Gastrocnemius medialis (tissue), 4 donors: ENCODE measurements at regions not wholly inside any gene's neighbourhood (a gene's known extent, or its start where the extent isn't known, plus 50 kb on each side); places are given as distances from the start of the nearest gene placed in this dataset.

Experiments
- ATAC-seq, 2 donors: fragments of 150-250 bp; one replicate each; pipeline ENCODE4 v1.9.1; 2016
- DNase-seq, 2 donors: peaks; one replicate each; pipeline ENCODE4 v3.0.0-alpha.2; 2019
- H3K27ac ChIP-seq, 4 donors: fragments of 200-600 bp; sonication (generic); 1 replicate in 1 of 4; 2 replicates in 3 of 4; pipeline ENCODE4 v1.5.1; 2016 to 2018; ENCODE audit warnings: mild to moderate bottlenecking in 2 of 4, moderate library complexity in 1 of 4
- H3K27me3 ChIP-seq, 3 donors: fragments of 200-600 bp; sonication (generic) in 2 of 3; 1 replicate in 1 of 3; 2 replicates in 2 of 3; pipeline versions ENCODE4 v1.5.1 to v1.6.0; 2016 to 2019; ENCODE audit warnings: mild to moderate bottlenecking in 1 of 3, moderate library complexity in 1 of 3
- H3K36me3 ChIP-seq, 2 donors: fragments of 200-600 bp; sonication (generic) in 1 of 2; one replicate each; pipeline ENCODE4 v1.5.1; 2017 to 2018
- H3K4me1 ChIP-seq, 2 donors: fragments of 200-600 bp; sonication (generic) in 1 of 2; one replicate each; pipeline ENCODE4 v1.5.1; 2016 to 2017; ENCODE audit warnings: mild to moderate bottlenecking in 2 of 2
- H3K4me3 ChIP-seq, 4 donors: fragments of 200-600 bp; sonication (generic) in 3 of 4; 1 replicate in 1 of 4; 2 replicates in 3 of 4; pipeline ENCODE4 v1.5.1; 2016 to 2019; ENCODE audit warnings: mild to moderate bottlenecking in 2 of 4
- H3K9me3 ChIP-seq, 3 donors: fragments of 200-600 bp; sonication (generic) in 2 of 3; 1 replicate in 1 of 3; 2 replicates in 2 of 3; pipeline ENCODE4 v1.5.1; 2016 to 2019
- CTCF ChIP-seq, 5 experiments: fragments of 450-650 bp in 3 of 5; fragments of 200-600 bp in 2 of 5; sonication (generic) in 2 of 5; IDR thresholded peaks in 4 of 5; conservative IDR thresholded peaks in 1 of 5; 1 replicate in 4 of 5; 2 replicates in 1 of 5; pipeline ENCODE4 v1.5.1; 2016 to 2019; ENCODE audit warnings: antibody characterized with exemption in 5 of 5, mild to moderate bottlenecking in 3 of 5, moderate library complexity in 3 of 5
- POLR2A ChIP-seq, 2 donors: fragments of 450-650 bp; IDR thresholded peaks; one replicate each; pipeline ENCODE4 v1.6.1; 2017; ENCODE audit warnings: antibody characterized with exemption in 2 of 2, mild to moderate bottlenecking in 2 of 2, moderate library complexity in 2 of 2
- in situ Hi-C, 4 donors: fragments of 200-750 bp; cut with MboI; loops; one replicate each; pipeline versions ENCODE4 v1.15.0 to v1.8.0; 2017; ENCODE audit warnings: low sequenced_read_pairs in 4 of 4
- intact Hi-C: fragments of 100-400 bp; cut with DNase I; formaldehyde crosslinking; loops from one replicate; pipeline ENCODE4 v1.15.1; 2023; ENCODE audit warnings: low total_unique reads

DNA sequence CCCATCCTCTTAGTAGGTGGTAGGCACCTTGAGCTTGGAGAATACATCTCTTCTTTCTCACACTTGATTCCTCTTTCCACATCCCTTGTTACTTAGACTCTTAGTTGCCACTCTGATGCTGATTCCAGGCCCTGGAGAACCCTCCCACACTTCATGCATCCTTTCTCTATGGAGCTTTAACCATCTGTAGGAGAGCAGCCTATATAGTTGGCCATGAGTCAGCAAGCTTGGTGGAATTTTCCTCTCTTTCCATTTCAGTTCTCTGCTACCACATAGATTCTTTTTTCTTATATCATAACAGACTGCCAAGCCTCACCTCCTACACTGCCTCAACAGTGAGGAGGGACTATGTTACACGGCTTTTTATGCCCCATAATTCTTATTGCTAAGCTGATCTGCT lies 851.6 kb upstream of the CDH2 start:
- Histone ChIP-seq H3K9me3 (no peaks in the 10 kb centered on the region), H3K27ac (no peak overlapping the region), H3K4me3 (no peak overlapping the region), H3K27me3 (no peaks in the 10 kb centered on the region), H3K4me1 (no peaks in the 10 kb centered on the region), H3K36me3 (no peaks in the 10 kb centered on the region)
- ATAC-seq (no peak), DNase-seq (no peak)
- in situ Hi-C loops (no loop called here), intact Hi-C loops (no loop called here)
- TF ChIP-seq CTCF (IDR thresholded peaks at IDR 0.05 in 4 of 5, conservative IDR thresholded peaks at IDR 0.05 in 1 of 5) (no peak), POLR2A (IDR thresholded peaks at IDR 0.05) (no peak)

- intact Hi-C loops, result no loop called here
- ATAC-seq (no peak), DNase-seq (no peak)
- H3K9me3 ChIP-seq, result no peaks in the 10 kb centered on the region
- H3K27ac ChIP-seq, result no peak overlapping the region
- in situ Hi-C loops, result no loop called here
- no peak for TF ChIP-seq POLR2A (IDR thresholded peaks at IDR 0.05)
- no peak for TF ChIP-seq CTCF (IDR thresholded peaks at IDR 0.05 in 4 of 5, conservative IDR thresholded peaks at IDR 0.05 in 1 of 5)
- H3K4me1 ChIP-seq, result no peaks in the 10 kb centered on the region
- H3K36me3 ChIP-seq, result no peaks in the 10 kb centered on the region
- H3K4me3 ChIP-seq, result no peak overlapping the region
- no peaks in the 10 kb centered on the region for H3K27me3 ChIP-seq
These were observed 842.0 kb upstream of the CDH2 start for GRCh38 chr18:29018976-29019375.

DNA sequence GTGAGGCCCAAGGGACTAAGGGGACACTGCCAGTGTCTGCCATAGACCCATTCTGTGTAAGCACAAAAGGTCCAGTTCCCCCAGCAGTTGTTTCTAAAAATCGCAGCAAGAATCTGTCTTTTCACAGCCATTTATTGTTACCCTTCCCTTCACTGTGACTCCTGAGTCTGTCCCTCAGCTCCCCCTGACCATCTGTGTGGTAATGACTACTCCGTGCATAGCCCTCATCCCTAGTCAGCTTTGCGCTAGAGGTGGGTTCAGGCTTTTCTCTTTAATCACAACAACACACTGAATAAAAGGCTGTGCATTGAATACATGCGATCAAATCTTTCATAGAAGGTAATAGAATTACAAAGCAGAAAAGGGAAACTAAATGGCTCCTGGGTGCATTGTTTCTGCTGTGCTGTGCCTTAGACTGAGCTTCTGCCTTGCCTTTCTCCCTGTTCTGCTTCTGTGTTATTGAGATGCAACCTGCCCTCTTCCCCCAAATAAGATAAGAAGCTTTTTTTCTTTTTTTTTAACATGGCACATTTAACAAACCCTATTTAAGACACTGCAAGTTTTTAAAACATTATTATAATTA lies 836.0 kb upstream of the CDH2 start:
- Histone ChIP-seq H3K27ac (no peak overlapping the region), H3K4me3 (no peak overlapping the region), H3K36me3 (no peaks in the 10 kb centered on the region), H3K4me1 (no peaks in the 10 kb centered on the region), H3K27me3 (no peaks in the 10 kb centered on the region), H3K9me3 (no peaks in the 10 kb centered on the region)
- ATAC-seq, result no peak
- intact Hi-C loops, result no loop called here
- TF ChIP-seq POLR2A (IDR thresholded peaks at IDR 0.05), result no peak
- TF ChIP-seq CTCF (IDR thresholded peaks at IDR 0.05 in 4 of 5, conservative IDR thresholded peaks at IDR 0.05 in 1 of 5), result no peak
- in situ Hi-C loops, result no loop called here
- DNase-seq, result no peak

DNA sequence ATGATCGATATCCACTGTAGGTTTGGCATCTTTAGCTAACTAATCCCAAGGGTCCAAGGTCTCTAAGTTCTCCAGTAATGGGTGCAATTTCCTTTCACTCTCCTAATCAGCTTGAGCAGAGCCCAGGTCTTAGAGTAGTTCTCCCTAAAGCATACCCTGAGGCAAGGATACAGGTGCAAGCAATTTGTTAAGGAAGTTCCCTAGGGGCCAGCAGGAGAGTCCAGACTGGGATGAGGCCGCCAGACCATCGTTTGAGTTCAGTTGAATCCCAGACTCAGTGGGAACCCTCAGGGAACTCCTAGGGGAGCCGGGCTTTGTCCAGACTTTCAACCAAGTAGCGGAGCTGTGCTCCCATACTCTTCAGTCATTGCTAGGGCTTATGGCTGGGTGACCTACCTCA lies 835.4 kb upstream of the CDH2 start:
- Histone ChIP-seq H3K27me3 (no peaks in the 10 kb centered on the region), H3K9me3 (no peaks in the 10 kb centered on the region), H3K36me3 (no peaks in the 10 kb centered on the region), H3K4me1 (no peaks in the 10 kb centered on the region), H3K4me3 (no peak overlapping the region), H3K27ac (no peak overlapping the region)
- ATAC-seq (no peak), DNase-seq (no peak)
- intact Hi-C loops (no loop called here), in situ Hi-C loops (no loop called here)
- no peak for TF ChIP-seq POLR2A (IDR thresholded peaks at IDR 0.05)
- TF ChIP-seq CTCF (IDR thresholded peaks at IDR 0.05 in 4 of 5, conservative IDR thresholded peaks at IDR 0.05 in 1 of 5), result no peak

DNA sequence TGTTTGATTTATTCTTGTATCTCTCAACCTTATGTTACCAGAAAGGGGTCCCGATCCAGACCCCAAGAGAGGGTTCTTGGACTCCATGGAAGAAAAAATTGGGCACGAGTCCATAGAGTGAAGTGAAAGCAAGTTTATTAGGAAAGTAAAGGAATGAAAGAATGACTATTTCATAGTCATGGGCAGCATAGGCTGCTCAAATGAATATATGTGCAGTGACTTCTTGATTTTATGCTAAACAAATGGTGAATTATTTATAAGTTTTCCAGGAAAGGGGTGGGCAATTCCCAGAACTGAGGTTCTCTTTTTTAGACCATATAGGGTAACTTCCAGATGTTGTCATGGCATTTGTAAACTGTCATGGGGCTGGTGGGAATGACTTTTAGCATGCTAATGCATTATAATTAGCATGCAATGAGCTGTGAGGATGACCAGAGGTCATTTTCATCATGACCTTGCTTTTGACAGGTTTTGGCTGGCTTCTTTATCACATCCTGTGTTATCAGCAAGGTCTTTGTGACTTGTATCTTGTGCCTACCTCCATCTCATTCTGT lies 832.4 kb upstream of the CDH2 start:
- no peak overlapping the region for H3K27ac ChIP-seq
- no peak for TF ChIP-seq CTCF (IDR thresholded peaks at IDR 0.05 in 4 of 5, conservative IDR thresholded peaks at IDR 0.05 in 1 of 5)
- no peak for TF ChIP-seq POLR2A (IDR thresholded peaks at IDR 0.05)
- intact Hi-C loops (no loop called here), in situ Hi-C loops (no loop called here)
- H3K9me3 ChIP-seq, result no peaks in the 10 kb centered on the region
- no peak for DNase-seq
- H3K36me3 ChIP-seq, result no peaks in the 10 kb centered on the region
- H3K4me3 ChIP-seq, result no peak overlapping the region
- no peaks in the 10 kb centered on the region for H3K27me3 ChIP-seq
- ATAC-seq, result no peak
- peaks cover 0 to 2% of the 10 kb centered on the region in 2 donors for H3K4me1 ChIP-seq
